NOMO-1 treated with DMSO at 0.1 percent for 48 hours (cell line): ENCODE measurements at regions not wholly inside any gene's neighbourhood (a gene's known extent, or its start where the extent isn't known, plus 50 kb on each side); places are given as distances from the start of the nearest gene placed in this dataset.
"Not testable (repeated sequence)": the region's sequence is repeated elsewhere in the genome, so short reads cannot be mapped to it uniquely, and the experiment has no call there.

Source experiments
- DNase-seq: peaks from one replicate; lab custom pipeline; 2025; ENCODE audit not compliant: unreplicated experiment; lab: John Stamatoyannopoulos, UW

DNA sequence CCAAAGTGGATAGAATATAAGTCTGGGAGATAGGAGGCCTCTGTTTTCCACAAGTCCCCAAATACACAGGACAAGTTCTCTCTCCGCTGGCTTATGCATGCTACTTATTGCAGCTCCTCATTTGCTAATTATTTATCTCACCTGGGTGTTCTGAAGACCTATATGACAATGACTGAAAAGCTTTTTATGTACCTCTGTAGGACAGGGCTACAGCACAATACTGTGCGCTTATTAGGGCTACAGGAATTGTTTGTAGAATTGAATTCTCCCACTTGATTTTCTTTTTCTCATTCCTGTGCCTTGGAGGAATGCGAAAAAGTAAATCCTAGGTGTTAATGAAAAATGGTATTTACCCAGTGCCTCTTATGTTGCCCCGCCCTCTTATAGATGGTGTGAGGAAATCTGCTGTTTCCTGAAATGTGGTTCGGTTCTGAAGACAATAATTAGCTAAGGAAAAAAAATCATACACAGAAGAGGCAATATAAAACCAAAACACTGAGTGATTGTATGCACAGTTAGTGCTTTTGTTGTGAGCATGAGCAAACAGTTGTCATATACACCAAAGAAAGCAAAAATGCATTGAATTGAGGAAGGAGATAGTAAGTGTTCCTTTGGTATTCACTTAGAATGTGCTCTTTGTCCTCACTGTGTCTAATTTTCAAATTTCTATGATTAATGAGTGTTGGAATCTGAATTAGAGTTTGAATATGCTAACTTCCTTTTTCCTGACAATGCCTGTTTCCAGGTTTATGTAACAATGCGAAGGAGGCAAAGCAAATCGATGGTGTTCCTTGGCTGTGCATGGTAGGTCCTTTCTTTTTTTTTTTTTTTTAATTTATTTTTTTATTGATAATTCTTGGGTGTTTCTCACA is 78.7 kb upstream of the PNPT1 start:
- DNase-seq: peak; percentile 7

DNA sequence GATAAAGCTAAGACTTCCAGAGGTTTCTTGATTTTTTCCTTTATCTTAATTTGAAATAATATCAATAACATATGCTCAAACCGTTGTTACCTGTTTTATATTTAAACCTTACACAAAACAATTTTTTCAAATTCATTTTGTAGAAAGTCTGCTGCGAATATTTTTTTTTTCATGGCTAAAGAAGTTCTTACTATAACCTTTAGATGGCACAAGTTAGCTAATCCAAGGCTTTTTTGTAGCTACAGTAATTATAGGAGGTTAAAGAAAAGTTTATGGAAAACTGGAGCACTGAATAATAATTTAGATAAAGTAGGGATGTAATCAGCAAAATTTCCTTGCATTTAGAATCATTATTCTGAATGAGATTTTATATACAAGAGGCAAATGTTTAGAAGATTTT is 78.0 kb upstream of the PNPT1 start:
- peak; percentile 33 for DNase-seq

DNA sequence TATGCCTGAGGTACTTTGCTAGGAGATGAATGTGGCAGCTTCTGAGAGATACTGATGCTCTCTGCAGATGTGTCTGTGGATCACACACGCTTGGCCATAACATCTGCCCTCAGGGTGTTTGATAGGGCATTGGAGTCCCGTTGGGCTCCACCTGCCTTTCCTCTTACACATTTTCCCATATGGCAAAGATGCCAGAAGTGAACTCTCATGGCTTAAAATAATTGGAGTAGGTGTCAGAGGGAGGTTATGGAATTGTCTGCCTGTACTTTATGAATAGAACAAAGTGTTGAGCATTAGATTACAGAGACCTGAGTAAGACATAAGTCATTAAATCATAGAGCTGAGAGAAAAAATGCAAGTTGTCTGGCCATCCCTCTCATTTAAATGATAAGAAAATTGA is 75.3 kb upstream of the PNPT1 start:
- no peak for DNase-seq

DNA sequence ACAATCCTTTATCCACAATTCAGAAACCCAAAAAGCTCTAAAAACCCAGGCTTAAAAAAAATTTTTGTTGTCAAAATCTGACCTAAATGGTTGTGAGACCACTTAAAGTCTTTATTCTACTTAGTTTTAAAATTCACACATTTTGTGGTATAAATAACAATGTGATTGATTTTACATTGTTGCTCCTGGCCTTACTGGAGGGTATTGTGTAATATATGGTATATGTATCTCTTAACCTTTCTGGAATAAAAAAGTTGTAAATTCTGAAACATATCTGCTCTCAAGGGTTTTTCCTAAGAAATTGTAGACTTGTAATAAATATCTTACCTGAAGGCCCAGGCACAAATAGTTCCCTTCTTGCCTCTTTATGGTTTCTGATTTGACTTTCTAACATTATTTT is 73.3 kb upstream of the PNPT1 start:
- DNase-seq: no peak

DNA sequence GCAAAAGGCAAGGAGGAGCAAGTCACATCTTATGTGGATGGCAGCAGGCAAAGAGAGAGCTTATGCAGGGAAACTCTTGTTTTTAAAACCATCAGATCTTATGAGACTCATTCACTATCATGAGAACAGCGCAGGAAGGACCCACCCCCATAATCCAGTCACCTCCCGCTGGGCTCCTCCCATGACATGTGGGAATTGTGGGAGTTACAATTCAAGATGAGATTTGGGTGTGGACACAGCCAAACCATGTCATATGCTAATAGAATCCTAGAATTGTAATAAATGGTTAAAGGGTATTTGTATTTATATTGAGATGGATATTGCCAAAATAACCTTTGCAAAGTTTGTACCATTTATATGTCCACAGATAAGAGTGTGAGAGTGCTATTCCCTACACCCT is 72.1 kb upstream of the PNPT1 start:
- DNase-seq: not testable (repeated sequence)

DNA sequence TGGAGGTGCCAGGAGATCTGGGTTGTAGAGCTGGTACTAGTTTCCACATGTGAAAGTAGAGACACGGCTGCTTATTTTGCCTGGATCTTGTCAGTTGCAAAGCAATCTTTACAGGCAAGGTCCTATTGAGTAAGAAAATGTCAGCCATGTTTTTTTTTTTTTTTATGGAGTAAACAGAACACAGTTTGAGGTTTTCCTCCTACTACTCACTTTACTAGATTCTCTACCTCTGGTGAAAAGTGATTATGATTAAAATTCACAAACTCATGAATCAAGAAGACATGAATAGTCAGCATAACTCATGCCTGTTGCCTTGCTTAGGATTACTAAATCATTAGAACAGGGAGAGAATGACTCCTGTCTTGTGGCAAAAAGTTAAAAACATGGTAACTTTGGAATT is 70.1 kb upstream of the PNPT1 start:
- DNase-seq: no peak

DNA sequence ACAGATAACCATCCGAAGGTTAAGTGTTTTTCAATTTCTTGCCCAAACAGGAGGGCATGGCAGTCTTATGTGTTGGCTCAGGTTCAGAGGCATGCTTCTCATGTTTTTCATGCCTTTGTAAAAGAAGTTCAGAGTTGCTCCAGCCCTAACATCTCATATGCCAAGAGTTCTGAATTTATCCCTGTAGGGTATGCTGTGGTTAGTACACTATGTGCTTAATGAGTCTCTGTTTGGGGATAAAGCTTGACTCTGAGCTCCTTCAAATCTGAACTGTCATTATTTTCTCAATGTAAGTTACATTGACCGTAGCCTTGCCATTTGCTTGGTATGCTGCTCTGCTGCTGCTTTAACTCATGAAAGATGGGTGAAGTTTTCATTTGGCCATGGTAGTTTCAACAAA is 67.9 kb upstream of the PNPT1 start:
- no peak for DNase-seq

DNA sequence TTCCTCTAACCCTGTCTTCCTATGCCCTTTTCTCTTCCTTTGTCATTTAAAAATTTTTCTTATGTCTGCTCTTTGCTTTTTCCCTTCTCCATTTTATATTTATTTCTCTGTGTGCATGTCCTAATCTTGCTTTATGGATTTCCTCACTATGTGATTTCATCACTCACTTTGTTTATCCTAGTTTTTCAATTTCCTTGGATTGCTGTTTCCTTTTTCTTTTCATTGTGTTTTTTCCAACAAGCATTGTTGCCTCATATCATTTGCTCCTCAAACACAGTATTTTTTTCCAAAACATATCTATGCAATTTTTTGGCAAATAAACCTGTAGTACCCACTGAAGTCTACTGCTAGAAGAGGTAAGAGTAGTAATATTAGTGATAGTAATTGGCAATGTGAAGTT is 67.4 kb upstream of the PNPT1 start:
- no peak for DNase-seq

DNA sequence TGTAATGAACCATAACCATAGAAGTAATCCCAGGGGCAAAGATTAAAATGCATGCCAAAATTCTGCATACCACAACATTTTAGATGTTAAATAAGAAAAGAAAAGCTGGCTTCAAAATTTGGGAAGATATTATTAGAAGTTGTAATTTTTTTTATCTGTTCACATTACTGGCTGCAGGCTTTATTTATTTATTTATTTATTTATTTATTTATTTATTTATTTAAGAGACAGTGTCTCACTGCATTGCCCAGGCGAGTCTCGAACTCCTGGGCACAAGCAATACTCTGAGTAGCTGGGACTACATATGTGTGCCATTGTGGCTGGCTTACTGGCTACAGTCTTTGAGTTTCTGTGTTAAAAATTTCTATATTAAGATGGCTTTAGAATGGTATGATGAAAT is 66.5 kb upstream of the PNPT1 start:
- DNase-seq: no peak

DNA sequence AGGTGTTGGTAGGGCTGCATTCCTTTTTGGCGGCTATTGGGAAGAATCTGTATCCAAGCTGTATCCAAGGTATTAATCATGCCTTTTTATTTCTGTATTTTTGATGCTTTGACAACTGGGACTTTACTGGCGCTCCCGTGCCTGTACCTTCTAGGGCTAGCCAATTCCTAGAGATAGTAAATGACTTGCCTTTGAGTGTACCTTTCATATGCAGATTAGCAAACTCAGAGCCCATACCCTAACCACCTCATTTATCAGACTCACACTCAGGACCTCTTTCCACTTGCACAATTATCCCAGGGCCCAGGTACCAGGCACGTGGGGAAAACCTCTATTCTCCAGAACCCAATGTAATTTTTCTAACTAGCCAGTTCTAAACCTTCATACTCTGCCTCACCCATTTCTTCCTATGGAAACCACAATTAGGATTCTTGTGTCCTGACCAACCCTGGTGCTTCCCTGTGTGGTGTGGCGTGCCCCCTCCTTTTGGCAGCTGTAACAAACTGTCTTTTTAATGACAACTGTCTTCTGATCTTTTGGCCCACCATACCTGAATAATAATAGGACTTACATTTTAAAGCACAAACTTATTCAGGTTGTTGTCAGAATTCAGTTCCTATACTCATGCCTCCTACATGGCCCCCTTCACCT is 65.8 kb upstream of the PNPT1 start:
- no peak for DNase-seq

DNA sequence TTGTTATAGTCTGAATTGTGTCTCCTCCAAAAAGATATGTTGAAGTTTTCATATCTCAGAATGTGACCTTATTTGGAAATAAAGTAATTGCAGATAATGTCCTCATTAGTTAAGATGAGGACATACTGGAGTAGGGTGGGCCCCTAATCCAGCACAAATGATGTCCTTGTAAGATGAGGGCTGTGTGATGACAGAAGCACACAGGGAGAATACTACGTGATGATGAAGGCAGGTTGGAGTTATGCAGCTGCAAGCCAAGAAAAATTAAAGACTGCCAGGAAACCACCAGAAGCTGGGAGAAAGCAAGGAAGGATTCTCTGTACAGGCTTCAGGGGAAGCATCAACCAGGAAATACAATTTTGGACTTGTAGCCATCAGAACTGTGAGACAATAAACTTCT is 58.3 kb upstream of the PNPT1 start:
- DNase-seq: no peak

DNA sequence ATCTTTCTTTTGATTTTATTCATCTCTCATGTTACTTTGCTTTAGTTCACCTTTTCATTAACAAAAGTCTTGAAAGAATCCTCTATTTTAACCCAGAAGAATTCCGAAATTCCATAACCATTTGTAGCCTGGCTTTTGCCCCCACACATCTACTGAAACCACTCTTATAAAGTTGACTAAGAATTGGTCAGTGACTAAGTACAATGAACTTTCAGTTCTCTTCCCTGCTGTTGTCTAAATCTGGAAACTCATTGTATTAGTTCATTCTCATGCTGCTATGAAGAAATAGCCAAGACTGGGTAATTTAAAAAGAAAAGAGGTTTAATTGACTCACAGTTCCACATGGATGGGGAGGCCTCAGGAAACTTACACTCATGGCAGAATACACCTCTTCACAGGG is 49.9 kb upstream of the PNPT1 start:
- DNase-seq: peak; percentile 30
